HG02852 (cell line): ENCODE measurements at regions not wholly inside any gene's neighbourhood (a gene's known extent, or its start where the extent isn't known, plus 50 kb on each side); places are given as distances from the start of the nearest gene placed in this dataset.

Experiments used
- ATAC-seq: cut with Tn5 transposase; IDR thresholded peaks from one replicate; pipeline ENCODE4 v1.9.1; 2021; ENCODE audit warnings: mild to moderate bottlenecking, moderate library complexity; ENCODE audit not compliant: unreplicated experiment

GRCh38 chr3:22451501-22451900 lies 700.5 kb upstream of the ZNF385D start:
- no peak for ATAC-seq

DNA sequence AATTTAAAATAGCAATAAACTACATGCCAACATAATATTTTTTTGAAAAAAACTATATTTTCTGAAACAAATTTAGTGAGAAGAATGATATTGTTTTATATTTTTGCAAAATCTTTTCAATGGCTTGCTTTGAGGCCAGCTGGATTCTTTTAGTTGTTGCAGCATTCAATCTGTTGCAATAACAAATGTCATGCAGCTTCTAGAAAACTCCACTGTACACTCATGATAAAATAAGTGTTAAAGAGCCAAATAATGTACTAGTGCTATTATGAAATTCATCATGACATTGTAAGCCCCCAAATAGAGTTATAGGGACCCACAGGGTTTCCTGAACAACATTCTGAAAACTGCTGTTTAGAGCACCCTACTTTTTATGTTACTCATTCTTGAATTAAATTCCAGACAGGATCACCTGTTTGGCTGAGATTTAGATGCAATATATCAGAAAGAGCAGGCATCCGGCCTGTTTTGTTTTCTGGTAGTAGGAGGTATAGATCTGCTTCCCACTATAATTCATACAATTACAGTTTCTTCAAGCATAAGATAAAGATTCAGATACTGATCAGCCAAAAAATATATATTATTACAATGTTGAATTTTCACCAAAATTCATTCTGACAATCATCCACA lies 703.0 kb upstream of the ZNF385D start:
- ATAC-seq = no peak

GRCh38 chr3:22469995-22470394 lies 719.0 kb upstream of the ZNF385D start:
- no peak for ATAC-seq

- ATAC-seq = no peak
Measured at GRCh38 chr3:22471557-22471956, 720.5 kb upstream of the ZNF385D start.

DNA sequence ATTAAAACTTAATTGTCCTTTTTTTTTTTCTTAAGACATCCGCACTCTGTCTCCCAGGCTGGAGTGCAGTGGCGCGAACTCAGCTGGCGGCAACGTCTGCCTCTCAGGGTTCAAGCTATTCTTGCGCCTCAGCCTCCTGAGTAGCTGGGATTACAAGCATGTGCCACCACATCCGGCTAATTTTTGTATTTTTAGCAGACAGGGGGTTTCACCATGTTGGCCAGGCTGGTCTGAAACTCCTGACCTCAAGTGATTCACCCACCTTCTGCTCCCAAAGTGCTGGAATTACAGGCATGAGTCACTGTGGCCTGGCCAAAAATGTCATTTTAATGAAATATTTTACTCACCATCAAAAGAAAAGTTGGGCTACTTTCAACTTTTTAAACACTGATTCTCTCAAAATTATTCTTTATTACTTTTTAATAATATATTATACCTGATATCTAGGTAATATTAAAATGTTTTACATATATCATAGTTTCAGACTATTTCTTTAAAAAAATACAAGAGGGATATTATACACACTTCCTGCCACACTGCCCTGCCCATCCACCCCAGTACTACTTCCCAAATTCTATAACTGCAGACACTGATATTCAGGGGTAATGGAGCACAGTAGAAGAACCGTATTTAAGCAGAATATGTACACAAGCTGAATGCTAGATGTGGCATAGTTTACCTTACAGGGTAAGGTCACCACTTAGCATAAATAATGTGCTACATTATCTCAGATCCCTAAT lies 723.9 kb upstream of the ZNF385D start:
- no peak for ATAC-seq

- no peak for ATAC-seq
Measured at GRCh38 chr3:22475665-22476240, 724.7 kb upstream of the ZNF385D start.

GRCh38 chr3:22476976-22477375 lies 726.0 kb upstream of the ZNF385D start:
- no peak for ATAC-seq

GRCh38 chr3:22485954-22486353 lies 717.2 kb upstream of the UBE2E2 start:
- no peak for ATAC-seq

- ATAC-seq = no peak
Measured at GRCh38 chr3:22490747-22491146, 712.4 kb upstream of the UBE2E2 start.

DNA sequence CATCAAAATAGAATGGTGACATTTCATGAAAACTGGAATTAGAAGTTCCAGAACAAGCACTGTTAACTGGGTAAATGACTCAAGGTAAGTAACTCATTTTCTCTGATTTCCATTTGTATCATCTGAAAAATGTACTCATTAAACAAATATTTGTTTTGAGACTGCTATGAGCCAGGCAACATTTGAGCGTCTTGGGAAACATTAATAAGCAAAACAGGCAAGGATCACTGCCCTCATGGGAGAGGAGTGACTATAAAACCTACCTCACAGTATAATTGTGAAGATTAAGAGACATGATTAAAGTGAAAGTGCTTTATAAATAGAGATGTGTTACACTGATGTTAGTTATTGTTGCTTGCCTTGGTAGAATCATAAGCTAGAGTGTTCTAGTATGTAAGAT lies 711.8 kb upstream of the UBE2E2 start:
- ATAC-seq = no peak

- ATAC-seq = no peak
Measured at GRCh38 chr3:22492342-22492741, 710.8 kb upstream of the UBE2E2 start.

- ATAC-seq = no peak
Measured at GRCh38 chr3:22495241-22495640, 707.9 kb upstream of the UBE2E2 start.

- ATAC-seq = no peak
Measured at GRCh38 chr3:22495791-22496190, 707.3 kb upstream of the UBE2E2 start.

GRCh38 chr3:22496641-22497040 lies 706.5 kb upstream of the UBE2E2 start:
- ATAC-seq = no peak

GRCh38 chr3:22506871-22507270 lies 696.3 kb upstream of the UBE2E2 start:
- no peak for ATAC-seq

- no peak for ATAC-seq
Measured at GRCh38 chr3:22507709-22508108, 695.4 kb upstream of the UBE2E2 start.

DNA sequence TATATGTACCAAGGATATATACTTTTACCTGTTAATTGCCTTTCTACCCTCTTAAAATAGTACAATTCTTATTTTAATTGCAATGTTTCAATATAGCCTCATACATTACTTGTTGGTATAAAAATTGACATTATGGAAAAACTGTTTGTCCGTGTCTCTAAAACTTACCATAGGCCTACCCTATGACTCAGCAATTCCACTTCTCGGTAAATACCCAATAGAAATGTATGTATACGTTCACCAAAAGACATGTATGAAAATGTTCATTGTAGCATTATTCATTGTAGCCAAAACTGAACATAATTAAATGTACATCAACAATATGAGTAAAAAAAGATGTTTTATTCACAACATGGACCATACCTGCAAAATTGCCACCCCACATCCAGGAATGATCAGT lies 679.2 kb upstream of the UBE2E2 start:
- ATAC-seq = no peak

GRCh38 chr3:22526266-22526837 lies 676.8 kb upstream of the UBE2E2 start:
- no peak for ATAC-seq

DNA sequence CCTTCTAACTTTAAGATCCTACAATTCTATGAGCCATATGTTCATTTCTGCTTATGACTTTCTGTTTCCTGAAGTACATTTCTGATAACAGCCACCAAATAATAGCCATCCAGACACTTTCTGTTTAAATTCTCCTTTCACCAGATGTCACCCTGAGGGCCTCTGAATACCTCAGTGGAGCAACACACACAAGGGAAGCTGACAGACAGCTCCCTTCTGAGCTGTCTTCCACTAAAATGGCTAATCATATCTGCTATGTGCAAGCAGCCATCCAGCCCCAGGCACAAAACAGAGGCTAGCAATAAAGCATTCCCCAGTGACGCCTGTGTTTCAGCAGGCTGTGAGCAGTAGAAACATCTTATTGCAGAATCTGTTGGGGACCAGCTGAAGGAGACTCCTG lies 666.6 kb upstream of the UBE2E2 start:
- ATAC-seq = no peak

- ATAC-seq = no peak
Measured at GRCh38 chr3:22537560-22537959, 665.6 kb upstream of the UBE2E2 start.

DNA sequence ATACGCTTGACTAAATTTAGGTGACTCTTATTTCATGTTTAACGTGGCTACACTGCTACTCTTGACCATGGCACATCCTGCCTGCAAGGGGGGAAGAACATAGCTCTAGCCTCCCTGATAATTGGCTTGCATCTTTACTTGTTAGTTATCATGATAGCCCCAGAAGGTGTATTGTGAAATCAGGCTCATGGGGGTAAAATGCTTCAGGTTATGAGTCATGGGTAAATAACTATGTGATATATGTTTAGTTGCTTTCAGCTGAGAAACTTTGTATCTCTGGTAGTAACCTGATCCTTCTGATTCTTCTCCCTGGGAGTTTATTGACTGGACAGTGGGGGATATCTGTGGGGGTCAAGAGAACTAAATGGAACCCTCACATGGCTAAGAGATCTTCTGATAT lies 660.8 kb upstream of the UBE2E2 start:
- no peak for ATAC-seq
